HCT116 (cell line): ENCODE measurements at regions not wholly inside any gene's neighbourhood (a gene's known extent, or its start where the extent isn't known, plus 50 kb on each side); places are given as distances from the start of the nearest gene placed in this dataset.

Experiments
- CBX3 ChIP-seq: IDR thresholded peaks from 2 replicates; pipeline ENCODE4 v1.6.1; 2012; ENCODE audit warnings: low read depth
- ELF1 ChIP-seq: IDR thresholded peaks from 2 replicates; pipeline ENCODE4 v1.6.1; 2012; ENCODE audit warnings: low read depth, borderline replicate concordance
- EZH2 ChIP-seq: fragments of 200-600 bp; sonication (generic); IDR thresholded peaks from 2 replicates; pipeline ENCODE4 v1.6.1; 2017; ENCODE audit warnings: antibody characterized with exemption, mixed run types
- EZH2phosphoT487 ChIP-seq: fragments of 200-600 bp; IDR thresholded peaks from 2 replicates; pipeline ENCODE4 v1.6.1; 2018; ENCODE audit warnings: antibody characterized with exemption, borderline replicate concordance
- FOSL1 ChIP-seq: IDR thresholded peaks from 2 replicates; pipeline ENCODE4 v1.6.1; 2012; ENCODE audit warnings: low read depth
- JUND ChIP-seq: IDR thresholded peaks from 2 replicates; pipeline ENCODE4 v1.6.1; 2012
- POLR2A ChIP-seq: IDR thresholded peaks from 2 replicates; pipeline ENCODE4 v1.7.0; 2011; ENCODE audit warnings: borderline replicate concordance; ENCODE audit not compliant: insufficient read depth, insufficient read length; ENCODE audit errors: extremely low read depth
- POLR2AphosphoS5 ChIP-seq: IDR thresholded peaks from 2 replicates; pipeline ENCODE4 v1.6.1; 2011; ENCODE audit warnings: mild to moderate bottlenecking, low read depth, low read length, moderate library complexity
- RAD21 ChIP-seq: IDR thresholded peaks from 2 replicates; pipeline ENCODE4 v1.6.1; 2012; ENCODE audit warnings: low read depth, mild to moderate bottlenecking
- SRF ChIP-seq: IDR thresholded peaks from 2 replicates; pipeline ENCODE4 v1.6.1; 2012; ENCODE audit warnings: low read depth
- ZNF274 ChIP-seq: fragments of 200-500 bp; sonication (Bioruptor generic); IDR thresholded peaks from 2 replicates; pipeline ENCODE4 v1.6.1; 2014; ENCODE audit warnings: mild to moderate bottlenecking, low read depth, low read length, inconsistent platforms
- TF ChIP-seq, protein P1 (sequence below), 3 experiments: fragments of 200-600 bp in 1 of 3; sonication (generic) in 1 of 3; IDR thresholded peaks in 2 of 3; conservative IDR thresholded peaks in 1 of 3; 2 replicates each; pipeline ENCODE4 v1.5.1; 2012 to 2017; ENCODE audit warnings: low read depth in 2 of 3, low read length in 2 of 3, antibody characterized with exemption in 1 of 3, borderline replicate concordance in 1 of 3, control low read depth in 1 of 3, mild to moderate bottlenecking in 1 of 3, mixed read lengths in 1 of 3, mixed run types in 1 of 3, moderate library complexity in 1 of 3; ENCODE audit not compliant: insufficient read depth in 1 of 3
- TF ChIP-seq, protein P2 (sequence below): IDR thresholded peaks from 2 replicates; pipeline ENCODE4 v1.6.1; 2012; ENCODE audit warnings: low read depth

GRCh38 chr1:214198571-214198970, 82.4 kb upstream of the SMYD2 start:
- TF ChIP-seq, protein P1, sequence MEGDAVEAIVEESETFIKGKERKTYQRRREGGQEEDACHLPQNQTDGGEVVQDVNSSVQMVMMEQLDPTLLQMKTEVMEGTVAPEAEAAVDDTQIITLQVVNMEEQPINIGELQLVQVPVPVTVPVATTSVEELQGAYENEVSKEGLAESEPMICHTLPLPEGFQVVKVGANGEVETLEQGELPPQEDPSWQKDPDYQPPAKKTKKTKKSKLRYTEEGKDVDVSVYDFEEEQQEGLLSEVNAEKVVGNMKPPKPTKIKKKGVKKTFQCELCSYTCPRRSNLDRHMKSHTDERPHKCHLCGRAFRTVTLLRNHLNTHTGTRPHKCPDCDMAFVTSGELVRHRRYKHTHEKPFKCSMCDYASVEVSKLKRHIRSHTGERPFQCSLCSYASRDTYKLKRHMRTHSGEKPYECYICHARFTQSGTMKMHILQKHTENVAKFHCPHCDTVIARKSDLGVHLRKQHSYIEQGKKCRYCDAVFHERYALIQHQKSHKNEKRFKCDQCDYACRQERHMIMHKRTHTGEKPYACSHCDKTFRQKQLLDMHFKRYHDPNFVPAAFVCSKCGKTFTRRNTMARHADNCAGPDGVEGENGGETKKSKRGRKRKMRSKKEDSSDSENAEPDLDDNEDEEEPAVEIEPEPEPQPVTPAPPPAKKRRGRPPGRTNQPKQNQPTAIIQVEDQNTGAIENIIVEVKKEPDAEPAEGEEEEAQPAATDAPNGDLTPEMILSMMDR (IDR thresholded peaks at IDR 0.05 in 2 of 3, conservative IDR thresholded peaks at IDR 0.05 in 1 of 3; ENCODE audit: borderline replicate concordance in 1 of 3, insufficient read depth in 1 of 3, low read depth in 2 of 3, low read length in 2 of 3) = no peak
- TF ChIP-seq ELF1 (no peak), POLR2A (no peak), POLR2AphosphoS5 (no peak), FOSL1 (no peak), SRF (no peak), EZH2 (no peak), RAD21 (no peak), JUND (no peak), EZH2phosphoT487 (no peak), CBX3 (no peak), ZNF274 (no peak)
- TF ChIP-seq, protein P2, sequence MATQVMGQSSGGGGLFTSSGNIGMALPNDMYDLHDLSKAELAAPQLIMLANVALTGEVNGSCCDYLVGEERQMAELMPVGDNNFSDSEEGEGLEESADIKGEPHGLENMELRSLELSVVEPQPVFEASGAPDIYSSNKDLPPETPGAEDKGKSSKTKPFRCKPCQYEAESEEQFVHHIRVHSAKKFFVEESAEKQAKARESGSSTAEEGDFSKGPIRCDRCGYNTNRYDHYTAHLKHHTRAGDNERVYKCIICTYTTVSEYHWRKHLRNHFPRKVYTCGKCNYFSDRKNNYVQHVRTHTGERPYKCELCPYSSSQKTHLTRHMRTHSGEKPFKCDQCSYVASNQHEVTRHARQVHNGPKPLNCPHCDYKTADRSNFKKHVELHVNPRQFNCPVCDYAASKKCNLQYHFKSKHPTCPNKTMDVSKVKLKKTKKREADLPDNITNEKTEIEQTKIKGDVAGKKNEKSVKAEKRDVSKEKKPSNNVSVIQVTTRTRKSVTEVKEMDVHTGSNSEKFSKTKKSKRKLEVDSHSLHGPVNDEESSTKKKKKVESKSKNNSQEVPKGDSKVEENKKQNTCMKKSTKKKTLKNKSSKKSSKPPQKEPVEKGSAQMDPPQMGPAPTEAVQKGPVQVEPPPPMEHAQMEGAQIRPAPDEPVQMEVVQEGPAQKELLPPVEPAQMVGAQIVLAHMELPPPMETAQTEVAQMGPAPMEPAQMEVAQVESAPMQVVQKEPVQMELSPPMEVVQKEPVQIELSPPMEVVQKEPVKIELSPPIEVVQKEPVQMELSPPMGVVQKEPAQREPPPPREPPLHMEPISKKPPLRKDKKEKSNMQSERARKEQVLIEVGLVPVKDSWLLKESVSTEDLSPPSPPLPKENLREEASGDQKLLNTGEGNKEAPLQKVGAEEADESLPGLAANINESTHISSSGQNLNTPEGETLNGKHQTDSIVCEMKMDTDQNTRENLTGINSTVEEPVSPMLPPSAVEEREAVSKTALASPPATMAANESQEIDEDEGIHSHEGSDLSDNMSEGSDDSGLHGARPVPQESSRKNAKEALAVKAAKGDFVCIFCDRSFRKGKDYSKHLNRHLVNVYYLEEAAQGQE = no peak
